HL-60 (cell line): ENCODE measurements at regions not wholly inside any gene's neighbourhood (a gene's known extent, or its start where the extent isn't known, plus 50 kb on each side); places are given as distances from the start of the nearest gene placed in this dataset.

Source experiments
- CTCF ChIP-seq: IDR thresholded peaks from one replicate; pipeline ENCODE4 v1.5.1; 2011; ENCODE audit warnings: low read length, control low read depth, inconsistent platforms; ENCODE audit not compliant: insufficient read depth
- GABPA ChIP-seq: IDR thresholded peaks from 2 replicates; pipeline ENCODE4 v1.6.1; 2012; ENCODE audit warnings: low read depth
- POLR2AphosphoS5 ChIP-seq: IDR thresholded peaks from 2 replicates; pipeline ENCODE4 v1.6.1; 2012; ENCODE audit warnings: low read depth
- REST ChIP-seq: IDR thresholded peaks from 2 replicates; pipeline ENCODE4 v1.6.1; 2012; ENCODE audit warnings: low read depth; ENCODE audit not compliant: insufficient replicate concordance
- SPI1 ChIP-seq: IDR thresholded peaks from 2 replicates; pipeline ENCODE4 v1.6.1; 2012; ENCODE audit warnings: low read depth, mild to moderate bottlenecking, borderline replicate concordance

DNA sequence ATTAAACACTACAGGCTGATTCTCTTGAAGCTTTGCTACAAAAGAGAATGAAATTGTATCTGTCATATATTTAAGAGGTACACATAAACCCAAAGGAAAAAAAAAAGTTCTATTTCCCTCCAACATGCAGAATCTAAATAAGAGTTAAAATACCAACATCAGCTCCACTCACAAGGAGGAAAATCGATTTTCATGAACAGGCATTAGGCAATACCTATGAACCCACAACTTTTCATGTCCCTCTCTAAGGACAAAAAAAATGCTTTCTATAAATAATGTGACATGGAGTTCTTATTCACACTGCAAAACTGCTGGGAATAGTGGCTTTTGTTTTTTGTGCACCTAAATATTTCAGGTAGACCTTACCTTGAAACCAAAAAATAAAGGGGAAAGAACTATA lies 192.5 kb downstream of the KLF12 start:
- TF ChIP-seq CTCF = no peak
- TF ChIP-seq POLR2AphosphoS5 = no peak
- TF ChIP-seq GABPA = no peak
- no peak for TF ChIP-seq REST
- TF ChIP-seq SPI1 = no peak
